Embryonic facial prominence (tissue), 1 donor: ENCODE measurements at regions not wholly inside any gene's neighbourhood (a gene's known extent, or its start where the extent isn't known, plus 50 kb on each side); places are given as distances from the start of the nearest gene placed in this dataset.

Experiments used
- DNase-seq: peaks from one replicate; pipeline ENCODE4 v3.0.0-alpha.2; 2016; ENCODE audit errors: extremely low spot score

DNA sequence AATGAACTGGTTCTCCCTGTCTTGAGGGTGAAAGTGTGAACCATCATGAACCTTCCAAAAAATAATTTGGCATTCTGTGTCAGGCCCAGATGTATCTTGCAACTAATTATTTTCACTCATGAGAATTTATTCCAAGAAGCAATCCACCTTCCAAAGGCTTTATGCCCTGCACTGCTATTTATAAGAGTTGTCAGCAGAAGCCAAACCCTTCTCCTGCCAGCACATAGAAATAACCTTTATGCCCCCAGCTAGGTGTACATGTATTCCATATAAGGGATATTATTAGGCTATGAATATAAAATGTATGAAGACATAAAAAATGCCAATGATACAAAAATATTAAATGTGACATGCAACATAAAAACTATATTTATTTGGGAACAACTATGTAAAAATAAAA is 69.0 kb upstream of the GDF10 start:
- DNase-seq, result no peak

DNA sequence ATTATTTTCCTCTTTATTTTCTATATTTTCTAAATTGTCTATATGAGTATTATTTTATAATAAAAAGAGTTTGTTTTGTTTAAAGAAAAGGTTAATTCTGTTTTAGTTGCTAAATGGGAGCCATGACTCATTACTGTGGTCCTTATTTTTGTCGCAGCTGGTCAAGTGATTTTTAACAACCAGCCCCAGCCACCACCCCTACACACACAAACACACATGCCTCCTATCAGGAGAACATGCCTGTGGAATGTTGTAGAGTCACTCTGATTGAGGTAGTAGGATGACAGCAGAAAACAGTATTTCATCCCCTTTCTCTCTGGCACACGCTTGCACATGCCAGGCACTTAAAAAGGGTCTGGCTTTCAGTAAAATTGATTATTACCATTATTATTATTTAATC is 68.6 kb upstream of the GDF10 start:
- no peak for DNase-seq

DNA sequence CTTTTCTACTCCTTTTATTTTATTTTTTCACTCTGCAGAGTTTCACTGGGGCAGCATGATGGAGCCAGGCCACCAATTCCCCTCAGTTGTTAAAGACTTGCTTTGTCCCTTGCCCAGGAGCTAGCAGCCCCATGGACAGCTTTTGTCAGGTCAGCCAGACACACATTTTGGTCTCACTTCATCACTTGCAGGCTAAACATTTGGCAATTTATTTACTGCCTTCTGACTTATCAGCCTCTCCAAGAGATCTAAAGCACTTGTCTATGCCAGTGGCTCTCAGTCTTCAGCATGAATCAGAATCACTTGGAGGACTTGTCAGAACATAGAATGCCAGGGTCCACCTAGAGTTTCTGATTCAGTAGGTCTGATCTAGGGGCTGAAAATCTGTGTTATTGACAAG is 66.4 kb upstream of the GDF10 start:
- no peak for DNase-seq

DNA sequence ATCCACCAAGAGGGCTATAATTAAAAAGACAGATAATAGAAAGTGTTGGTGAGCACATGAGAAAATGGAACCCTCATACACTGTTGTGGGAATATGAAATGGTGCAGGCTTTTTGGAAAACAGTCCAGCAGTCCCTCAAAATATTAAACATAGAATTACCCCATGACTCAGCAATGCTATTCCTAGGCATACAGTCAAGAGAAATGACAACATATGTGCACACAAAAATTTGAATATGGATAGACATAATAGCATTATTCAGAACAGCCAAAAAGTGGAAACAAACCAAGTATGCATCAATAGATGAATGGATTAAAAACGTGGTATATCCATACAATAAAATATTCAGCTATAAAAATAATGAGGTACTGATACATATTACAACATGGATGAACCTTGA is 64.5 kb upstream of the GDF10 start:
- DNase-seq, result no peak

DNA sequence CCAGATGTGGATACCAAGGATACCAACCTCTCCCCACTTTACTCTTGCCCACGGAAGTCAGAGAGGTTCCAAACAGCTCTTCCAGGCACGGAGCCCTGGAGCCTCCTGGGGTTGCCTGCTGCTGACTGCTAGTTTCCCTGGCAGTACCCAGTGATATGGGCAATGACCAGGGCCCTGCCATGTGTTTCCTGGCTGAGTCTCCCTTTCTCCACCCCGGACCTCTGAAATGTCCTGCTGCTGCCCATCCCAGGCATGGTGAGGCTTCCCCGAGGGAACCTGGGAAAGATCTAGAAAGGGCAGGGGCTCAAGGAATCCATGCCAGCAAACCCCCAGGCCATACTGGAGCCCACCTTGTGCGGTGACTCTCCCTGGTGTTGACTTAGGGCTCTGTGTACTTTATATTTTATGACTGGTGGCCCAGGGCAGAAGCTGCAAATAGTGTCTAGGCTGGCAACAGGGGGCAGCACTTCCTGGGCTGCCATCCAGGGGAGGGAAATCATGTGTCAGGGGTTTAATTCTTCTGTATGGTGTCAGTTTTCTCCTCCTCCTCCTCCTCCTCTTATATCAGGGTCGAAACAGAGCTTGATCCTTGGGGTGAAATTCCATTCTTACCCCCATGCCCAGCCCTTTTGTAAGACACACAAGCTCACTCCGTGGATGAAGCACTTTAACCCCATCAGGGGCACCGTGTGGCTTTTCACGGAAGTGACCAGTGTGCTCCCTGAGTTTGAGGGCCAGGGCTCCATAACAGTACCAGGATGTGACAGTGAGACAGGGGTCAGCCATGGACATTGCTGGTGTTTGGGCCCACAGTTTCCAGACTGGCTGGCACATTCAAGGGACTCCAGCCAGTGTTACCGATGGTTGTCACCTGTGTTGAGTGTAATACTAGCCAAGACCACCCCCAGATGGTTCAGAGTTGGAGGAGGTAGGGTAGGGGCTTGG is 62.4 kb upstream of the GDF10 start:
- DNase-seq, result no peak

DNA sequence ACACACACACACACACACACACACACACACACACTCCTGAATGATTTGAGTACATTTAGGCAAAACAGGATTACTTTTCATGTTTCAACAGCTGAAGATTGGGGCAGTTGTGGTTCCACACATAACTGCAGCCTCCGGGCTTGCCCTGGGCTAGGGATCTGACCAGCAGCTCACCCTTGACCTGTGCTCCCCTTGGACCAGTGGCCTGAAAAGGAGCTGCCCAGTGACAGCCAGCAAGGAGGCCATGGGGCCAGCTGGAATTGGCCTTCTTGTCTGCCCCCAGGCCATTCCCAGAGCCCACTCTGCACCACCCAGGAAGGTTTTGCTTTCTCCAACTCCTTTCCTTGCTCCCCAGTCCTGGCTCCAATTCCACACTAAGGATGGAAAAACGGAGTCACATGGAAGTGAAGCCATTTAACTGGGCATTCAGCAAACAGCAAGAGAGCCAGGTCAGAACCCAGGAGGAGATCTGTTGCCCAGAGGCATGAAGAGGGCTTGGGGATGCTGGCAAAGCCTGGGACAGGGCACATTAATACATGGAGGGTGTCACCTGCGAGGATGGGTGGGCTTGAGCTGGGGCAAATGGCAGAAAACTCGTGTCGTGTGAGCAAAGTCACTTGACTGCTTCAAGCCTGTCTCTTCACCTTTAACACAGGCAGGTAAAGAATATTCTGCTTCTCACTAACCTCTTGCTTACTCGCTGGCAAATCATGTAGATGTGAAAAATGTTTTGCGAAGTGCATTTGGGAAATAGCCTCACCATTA is 61.5 kb upstream of the GDF10 start:
- DNase-seq, result no peak

DNA sequence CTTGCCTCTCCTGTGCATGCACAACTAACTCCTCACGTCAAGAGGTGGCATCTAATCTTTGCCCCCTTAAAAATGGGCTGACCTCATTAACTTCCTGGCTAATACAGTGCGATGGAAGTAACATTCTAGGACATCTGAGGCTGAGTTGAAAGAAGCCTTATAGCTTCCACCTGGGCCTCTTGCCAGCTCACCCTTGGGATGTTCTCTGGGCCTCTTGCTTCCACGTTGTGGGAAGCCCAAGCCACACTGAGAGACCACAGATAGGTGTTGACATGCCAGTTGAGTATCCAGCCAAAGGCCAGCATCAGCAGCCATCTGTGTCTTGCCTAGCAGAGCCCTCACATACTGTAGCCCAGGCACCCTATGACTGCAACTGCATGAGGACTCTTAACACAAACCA is 60.8 kb upstream of the GDF10 start:
- no peak for DNase-seq

DNA sequence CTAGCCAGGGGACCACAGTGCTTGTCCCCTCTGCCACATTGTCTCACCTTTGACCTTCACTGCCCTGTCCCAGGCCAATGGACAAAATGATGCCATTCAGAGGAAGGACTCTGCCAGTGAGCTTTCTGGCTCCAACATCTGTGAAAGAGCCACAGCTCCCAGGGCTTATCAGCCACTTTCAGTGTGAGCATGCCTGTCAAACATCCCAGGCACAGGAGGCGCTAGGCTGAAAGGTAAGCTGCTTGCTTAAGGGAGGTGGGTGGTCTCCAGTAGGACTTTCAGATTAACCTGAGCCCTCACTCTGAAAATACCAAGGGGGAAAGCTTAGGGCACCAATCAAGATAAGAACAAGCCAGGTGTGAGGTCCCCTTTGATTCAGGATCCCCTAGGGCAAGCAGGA is 59.8 kb upstream of the GDF10 start:
- no peak for DNase-seq

DNA sequence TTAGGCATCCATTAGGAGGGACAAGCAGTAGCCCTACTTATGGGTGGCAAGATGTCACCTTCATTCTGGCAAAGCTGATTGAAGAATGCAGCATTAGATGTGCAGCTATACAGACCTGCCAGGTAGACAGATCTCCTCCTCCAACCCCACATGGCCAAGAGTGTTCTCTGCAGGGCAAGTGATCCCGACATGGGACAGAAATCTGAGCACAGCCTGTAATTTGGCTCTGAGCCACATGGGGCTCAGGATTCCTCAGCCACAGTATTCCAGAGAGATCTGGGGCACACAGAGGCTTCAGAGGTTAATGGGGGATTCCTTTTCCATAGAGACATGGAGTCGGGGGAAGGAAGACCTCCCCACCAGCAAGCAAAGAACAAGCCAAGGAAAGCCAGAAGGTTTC is 58.7 kb upstream of the GDF10 start:
- DNase-seq, result no peak

DNA sequence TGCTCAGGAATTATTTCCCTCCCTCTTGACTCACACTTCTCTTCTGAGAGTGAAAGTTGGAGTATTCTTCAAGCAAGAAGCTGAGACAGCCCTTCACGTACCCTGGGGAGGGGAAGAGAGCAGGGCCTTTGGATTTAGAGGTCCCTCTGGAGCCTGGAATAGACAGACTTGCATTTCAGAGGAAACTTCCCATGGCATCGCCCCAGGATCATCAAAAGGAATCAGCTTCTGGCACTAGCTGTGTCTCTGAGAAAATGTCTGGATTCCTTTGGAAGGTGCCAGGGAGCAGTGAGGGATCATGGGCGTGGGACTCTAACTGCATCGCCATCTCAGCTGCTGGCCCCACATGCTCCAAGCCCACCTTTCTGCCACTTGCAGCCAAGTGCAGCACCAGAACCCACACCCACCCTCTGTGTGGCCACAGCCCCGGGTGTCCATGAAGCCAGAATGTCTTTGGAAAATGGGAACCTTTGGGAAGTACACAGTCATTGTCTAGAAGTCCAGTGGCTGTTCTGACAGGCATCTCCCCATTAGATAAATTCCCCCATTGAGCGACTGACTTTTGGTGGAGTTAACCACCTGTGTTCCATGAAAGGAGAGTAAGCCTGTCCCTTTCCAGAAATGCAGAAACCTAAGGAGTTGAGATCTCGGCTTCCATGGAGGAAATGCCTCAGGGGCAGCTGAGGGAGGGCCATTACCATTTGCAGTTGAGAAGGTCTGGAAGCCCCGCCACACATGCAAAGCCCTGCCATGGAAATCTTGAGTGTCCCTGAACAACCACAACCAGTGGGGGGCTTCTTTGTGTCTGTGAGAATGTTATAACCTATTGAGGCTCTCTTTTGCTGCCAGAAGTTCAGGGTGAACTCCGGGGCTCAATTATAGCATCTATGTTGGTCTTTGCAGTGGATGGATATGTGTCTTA is 57.8 kb upstream of the GDF10 start:
- no peak for DNase-seq

DNA sequence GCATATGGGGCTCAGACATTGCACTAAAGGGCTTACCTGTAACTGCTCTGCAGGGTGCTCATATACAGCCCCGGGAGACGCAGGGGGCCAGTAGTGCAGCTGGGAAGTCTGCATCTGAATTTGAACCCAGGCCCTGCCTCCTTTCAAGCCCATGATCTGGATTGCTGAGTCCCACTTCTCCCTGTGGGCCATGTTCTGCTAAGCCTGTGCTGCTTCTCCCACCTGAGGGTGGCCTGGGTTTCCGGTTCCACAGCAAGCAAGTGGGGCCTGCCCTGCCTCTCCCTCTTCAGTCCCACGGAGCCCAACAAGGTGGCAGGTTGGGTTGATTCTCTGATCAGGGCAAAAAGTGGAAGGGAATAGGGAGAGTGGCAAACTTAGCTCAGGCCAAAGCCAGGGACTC is 56.6 kb upstream of the GDF10 start:
- no peak for DNase-seq

DNA sequence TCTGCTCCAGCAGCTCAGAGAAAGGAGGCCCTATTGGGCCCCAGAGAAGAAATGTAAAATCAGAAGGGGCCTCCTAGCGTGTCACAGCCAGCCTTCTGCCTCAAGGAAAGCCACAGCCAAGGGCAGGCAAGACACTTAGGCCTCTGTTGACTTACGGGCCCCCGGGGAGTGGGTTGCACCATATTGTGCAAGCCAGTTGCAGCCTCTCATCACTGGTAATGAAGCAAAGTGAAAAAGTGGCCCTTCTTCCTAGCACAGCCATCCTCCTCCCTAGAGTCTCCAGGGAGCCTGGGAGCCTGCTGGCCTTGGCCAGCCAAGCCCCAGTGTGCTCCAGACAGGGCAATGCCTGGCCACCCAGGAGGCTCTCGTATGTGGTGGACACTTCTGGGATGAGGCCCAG is 56.2 kb upstream of the GDF10 start:
- no peak for DNase-seq

DNA sequence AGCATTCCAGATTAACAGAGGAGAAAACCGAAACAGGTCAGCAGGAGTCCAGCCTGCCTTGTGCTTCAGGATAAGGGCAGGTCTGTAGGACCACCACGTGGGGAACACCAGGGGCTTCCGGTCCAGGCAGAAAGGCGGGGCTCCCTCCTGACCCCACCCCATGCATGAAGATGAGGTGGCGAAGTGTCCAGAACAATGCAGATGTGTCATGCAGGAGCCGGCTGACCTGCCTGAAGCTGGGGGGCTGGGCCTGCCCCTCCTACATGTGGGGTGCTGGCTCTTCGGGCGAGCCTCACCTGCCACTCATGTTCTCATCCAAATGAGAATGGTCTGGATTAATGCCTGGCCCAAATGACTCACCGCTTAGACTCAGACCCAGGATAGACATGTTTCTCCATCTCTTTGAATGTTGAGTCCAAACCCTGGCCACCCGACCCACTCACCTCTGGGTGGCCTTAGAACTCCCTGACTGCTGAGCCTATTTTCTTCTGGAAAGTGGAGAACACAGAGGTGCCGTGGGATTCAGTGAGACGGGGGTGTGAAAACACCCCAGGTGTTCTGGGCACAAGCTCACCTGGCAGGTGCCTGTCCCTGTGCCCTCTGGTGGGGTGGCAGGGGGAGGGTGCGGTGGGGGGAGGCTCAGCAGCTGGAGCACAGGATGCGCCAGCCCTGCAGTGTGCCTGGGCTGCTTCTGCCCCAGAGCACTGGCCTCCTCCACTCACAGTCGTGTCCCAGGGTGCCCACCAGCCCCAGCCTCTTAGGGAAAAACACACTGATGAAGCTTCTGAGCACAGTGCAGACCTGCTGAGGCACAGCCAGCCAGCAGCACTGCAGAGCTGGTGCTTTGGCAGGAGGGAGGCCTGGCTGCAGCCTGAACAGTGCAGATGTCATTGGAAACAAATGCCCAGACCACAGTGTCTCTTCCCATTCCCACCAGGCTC is 55.2 kb upstream of the GDF10 start:
- no peak for DNase-seq

DNA sequence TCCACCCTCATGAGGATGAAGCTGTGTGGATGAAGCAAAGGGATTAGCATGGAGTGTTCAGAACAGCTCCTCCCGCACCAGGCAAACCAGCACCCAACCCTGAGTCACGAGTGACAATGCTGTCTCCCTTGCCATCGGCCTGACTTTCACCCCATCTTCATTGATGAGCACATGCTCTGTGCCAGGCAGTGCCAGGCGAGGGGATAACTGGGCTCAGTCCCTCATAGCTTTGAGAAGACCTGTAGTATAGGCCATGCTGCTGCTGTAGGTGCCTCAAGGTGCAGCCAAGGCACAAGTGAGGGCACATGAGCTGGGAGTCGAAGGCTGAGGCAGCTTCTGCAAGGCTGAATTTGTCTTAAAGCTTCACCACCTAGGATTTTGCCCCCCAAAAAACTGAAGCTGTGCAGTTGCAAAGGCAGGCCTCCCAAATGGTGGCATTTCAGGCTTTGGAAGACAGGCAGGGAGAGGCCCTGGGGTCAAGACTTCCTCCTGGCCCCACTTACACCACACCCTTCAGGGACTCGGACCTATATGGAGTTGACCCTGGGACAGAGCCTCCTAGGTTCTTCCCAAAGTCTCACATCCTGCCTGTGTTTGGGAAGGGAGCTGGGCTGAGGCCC is 54.2 kb upstream of the GDF10 start:
- no peak for DNase-seq

DNA sequence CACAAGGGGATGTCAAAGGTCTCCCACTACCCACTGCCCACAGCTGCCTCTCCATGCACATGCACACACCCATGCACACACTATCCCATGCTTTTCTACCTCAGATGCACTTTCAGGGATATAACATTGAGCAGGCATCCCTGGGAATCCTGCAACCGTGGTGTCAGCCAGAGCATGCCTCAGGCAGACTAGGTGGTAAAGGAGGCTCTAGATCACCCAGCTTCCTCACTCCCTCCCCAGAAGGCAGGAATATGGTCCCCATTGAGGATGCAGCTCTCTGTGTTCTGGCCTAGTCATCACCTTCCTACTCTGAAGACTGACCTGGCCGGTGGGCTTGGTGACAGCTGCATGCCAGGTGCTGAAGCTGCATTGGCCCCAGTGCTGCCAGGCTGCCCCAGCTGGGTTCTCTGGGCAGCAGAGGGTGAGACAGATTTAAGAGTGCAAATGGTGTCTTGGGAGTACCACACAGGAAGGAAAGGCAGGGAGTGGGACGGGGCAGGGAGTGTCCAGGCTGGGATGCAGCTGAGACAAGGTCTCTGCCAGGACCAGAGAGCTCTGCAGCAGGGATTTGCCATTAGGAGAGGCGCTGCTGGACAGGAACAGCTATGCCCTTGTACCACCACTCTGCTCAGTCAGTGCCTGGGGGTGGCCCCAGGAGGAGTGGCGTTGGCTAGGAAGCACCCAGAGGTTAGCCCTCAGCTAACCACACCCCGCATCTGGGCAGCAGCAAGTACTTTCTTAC is 53.4 kb upstream of the GDF10 start:
- DNase-seq, result no peak

DNA sequence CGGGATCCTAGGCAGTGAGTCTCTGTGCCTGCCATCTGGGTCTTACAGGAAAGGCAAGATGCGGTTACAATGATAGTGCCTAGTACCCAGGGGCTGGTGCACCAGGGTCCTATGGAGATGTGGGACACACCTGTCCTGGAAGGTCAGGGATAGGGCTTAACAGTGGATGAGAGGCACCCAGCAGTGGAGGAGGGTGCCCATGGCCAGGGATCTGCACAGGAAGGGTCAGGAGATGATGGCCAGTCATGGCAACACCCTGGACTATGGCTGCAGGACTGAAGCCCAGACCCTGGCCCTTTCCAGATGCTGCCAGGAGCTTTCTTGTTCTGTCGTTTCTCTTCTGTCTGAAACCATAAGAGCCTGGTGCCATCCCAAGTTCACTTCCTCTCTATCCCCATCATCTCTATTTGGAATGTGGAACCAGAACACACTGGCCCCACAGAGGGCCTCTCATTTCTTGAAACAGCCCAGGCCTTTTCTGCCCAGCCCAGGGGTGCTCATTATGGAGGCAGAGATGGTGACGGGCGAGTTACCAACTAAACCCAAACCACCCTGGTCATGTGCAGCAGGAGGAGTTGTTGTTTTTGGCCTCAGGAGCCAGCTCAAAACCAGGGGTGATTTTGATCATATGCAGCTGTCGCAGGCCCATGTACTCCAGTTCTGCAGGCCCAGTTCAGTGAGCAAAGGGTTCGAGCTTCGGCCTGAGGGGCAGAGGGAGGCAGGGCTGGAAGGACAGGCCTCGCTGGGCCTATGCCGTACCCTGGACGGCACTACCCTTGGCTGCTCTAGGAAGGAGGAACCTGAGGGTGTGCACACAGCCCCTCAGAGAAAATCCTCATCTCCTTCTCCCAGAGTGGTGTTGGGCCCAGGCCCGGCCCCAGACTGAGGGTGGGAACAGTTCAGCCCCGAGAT is 52.6 kb upstream of the GDF10 start:
- no peak for DNase-seq

DNA sequence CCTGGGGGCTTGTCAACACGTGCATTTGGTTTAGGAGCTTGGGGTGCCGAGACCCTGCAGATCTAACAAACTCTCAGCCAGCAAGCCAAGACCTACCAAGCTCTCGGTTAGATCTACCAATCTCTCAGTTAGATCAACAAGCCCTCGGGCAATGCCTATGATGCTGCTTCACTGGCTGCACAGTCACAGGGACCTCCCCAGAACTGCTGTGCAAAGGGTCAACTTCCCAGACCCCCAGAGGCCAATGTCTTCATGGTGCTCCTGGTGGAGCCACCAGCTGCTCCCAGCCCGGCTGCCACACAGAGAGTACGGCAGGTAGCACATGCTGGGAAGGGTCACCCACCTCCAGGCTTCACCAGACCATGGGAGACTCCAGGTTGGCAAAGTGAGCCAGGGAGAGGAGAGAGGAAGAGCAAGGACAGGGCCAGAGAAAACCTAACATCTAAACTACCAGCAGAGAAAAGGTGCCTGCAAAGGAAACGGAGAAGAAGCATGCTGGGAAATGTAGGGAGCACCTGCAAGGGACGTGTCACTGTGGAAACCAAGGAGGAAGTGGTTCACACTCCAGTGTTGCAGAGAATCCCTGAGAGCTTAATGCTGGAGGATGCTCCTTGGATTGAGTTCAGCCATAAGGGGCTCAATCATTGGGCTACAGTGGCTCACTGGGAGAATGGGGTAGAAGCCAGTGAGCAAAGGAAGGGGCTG is 51.5 kb upstream of the GDF10 start:
- no peak for DNase-seq

DNA sequence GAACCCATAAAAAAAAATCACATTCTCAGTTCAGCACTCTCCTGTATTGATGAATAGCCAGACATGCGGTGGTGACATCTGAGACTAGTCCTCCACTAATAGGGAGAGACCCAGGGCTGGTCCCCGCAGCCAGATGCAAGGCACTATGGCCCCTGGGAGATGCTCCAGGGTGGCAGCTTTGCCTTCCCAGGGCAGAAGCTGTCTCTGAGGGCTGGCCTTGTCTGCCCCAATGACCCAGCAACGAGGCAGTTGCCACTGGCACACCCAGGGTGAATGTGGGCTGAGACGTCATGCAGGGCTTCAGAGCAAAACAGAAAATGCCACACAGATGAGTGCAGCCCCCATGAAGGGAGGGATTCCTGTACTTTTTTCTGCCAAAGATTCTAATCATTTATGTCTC is 50.1 kb upstream of the GDF10 start:
- no peak for DNase-seq
